ENCODE measurements at regions not wholly inside any gene's neighbourhood (a gene's known extent, or its start where the extent isn't known, plus 50 kb on each side); places are given as distances from the start of the nearest gene placed in this dataset.

GRCh38 chr12:90120627-90121026, 412.0 kb upstream of the ATP2B1 start:
- FAIRE-seq = no peak

- FAIRE-seq = no peak
Measured at GRCh38 chr12:90112666-90113065, 404.0 kb upstream of the ATP2B1 start.

- FAIRE-seq = no peak
Measured at GRCh38 chr12:90111791-90112580, 403.3 kb upstream of the ATP2B1 start.

GRCh38 chr12:90106568-90106967, 397.9 kb upstream of the ATP2B1 start:
- FAIRE-seq = no peak

- no peak for FAIRE-seq
Measured at GRCh38 chr12:90102957-90103652, 394.5 kb upstream of the ATP2B1 start.

- FAIRE-seq = no peak
Measured at GRCh38 chr12:90100579-90100978, 391.9 kb upstream of the ATP2B1 start.

GRCh38 chr12:90099288-90099687, 390.6 kb upstream of the ATP2B1 start:
- FAIRE-seq = no peak

- FAIRE-seq = no peak
Measured at GRCh38 chr12:90098132-90098779, 389.6 kb upstream of the ATP2B1 start.

- FAIRE-seq = no peak
Measured at GRCh38 chr12:90091809-90092208, 383.2 kb upstream of the ATP2B1 start.

- no peak for FAIRE-seq
Measured at GRCh38 chr12:90090929-90091651, 382.5 kb upstream of the ATP2B1 start.

GRCh38 chr12:90086281-90086680, 377.6 kb upstream of the ATP2B1 start:
- FAIRE-seq = no peak

GRCh38 chr12:90085494-90086274, 377.0 kb upstream of the ATP2B1 start:
- no peak for FAIRE-seq

- FAIRE-seq = no peak
Measured at GRCh38 chr12:90084018-90084417, 375.4 kb upstream of the ATP2B1 start.

GRCh38 chr12:90080616-90081015, 372.0 kb upstream of the ATP2B1 start:
- no peak for FAIRE-seq

- FAIRE-seq = no peak
Measured at GRCh38 chr12:90079529-90080210, 371.0 kb upstream of the ATP2B1 start.

GRCh38 chr12:90078344-90078743, 369.7 kb upstream of the ATP2B1 start:
- no peak for FAIRE-seq

GRCh38 chr12:90077756-90078155, 369.1 kb upstream of the ATP2B1 start:
- no peak for FAIRE-seq

GRCh38 chr12:90076851-90077319, 368.2 kb upstream of the ATP2B1 start:
- FAIRE-seq = no peak

GRCh38 chr12:90075685-90076084, 367.0 kb upstream of the ATP2B1 start:
- FAIRE-seq = no peak

- FAIRE-seq = no peak
Measured at GRCh38 chr12:90074086-90074485, 365.4 kb upstream of the ATP2B1 start.

GRCh38 chr12:90071996-90072395, 363.4 kb upstream of the ATP2B1 start:
- FAIRE-seq = no peak

GRCh38 chr12:90069711-90070110, 361.1 kb upstream of the ATP2B1 start:
- no peak for FAIRE-seq

Data from G401.6 (cell line).